K562 (cell line): ENCODE measurements at regions not wholly inside any gene's neighbourhood (a gene's known extent, or its start where the extent isn't known, plus 50 kb on each side); places are given as distances from the start of the nearest gene placed in this dataset.

ENCODE experiments used
- HNRNPL ChIP-seq: fragments of 200-400 bp; formaldehyde crosslinking; IDR thresholded peaks from 2 replicates; pipeline ENCODE4 v1.6.1; 2017; ENCODE audit warnings: low read depth, mild to moderate bottlenecking, low read length
- KDM2B ChIP-seq: fragments of 250-450 bp; sonication (Bioruptor Pico); IDR thresholded peaks from 2 replicates; pipeline ENCODE4 v1.8.0; 2021; ENCODE audit warnings: mild to moderate bottlenecking, moderate library complexity
- MECOM ChIP-seq: fragments of 250-450 bp; sonication (Bioruptor Pico); IDR thresholded peaks from 2 replicates; pipeline ENCODE4 v1.8.0; 2022; ENCODE audit warnings: inconsistent platforms
- SPI1 ChIP-seq: IDR thresholded peaks from 2 replicates; pipeline ENCODE4 v1.6.1; 2011; ENCODE audit warnings: low read depth, low read length, control low read depth, borderline replicate concordance
- TCFL5 ChIP-seq: fragments of 250-450 bp; sonication (Bioruptor Pico); conservative IDR thresholded peaks from 2 replicates; pipeline ENCODE4 v1.6.1; 2021; ENCODE audit warnings: mild to moderate bottlenecking, moderate library complexity, matching md5 sums
- ZFP36 ChIP-seq: fragments of 150-350 bp; IDR thresholded peaks from 2 replicates; pipeline ENCODE4 v1.6.1; 2018; ENCODE audit warnings: low read length, low read depth; ENCODE audit not compliant: partially characterized antibody
- ZNF431 ChIP-seq: sonication (generic); formaldehyde crosslinking; IDR thresholded peaks from 2 replicates; pipeline ENCODE4 v1.8.0; 2022; ENCODE audit warnings: mild to moderate bottlenecking, missing genetic modification reagents
- ZNF609 ChIP-seq: sonication (generic); formaldehyde crosslinking; IDR thresholded peaks from 2 replicates; pipeline ENCODE4 v1.8.1; 2023; ENCODE audit warnings: missing genetic modification reagents, mild to moderate bottlenecking, borderline replicate concordance
- TF ChIP-seq, protein P1 (sequence below): fragments of 250-450 bp; sonication (Bioruptor Pico); IDR thresholded peaks from 2 replicates; pipeline ENCODE4 v1.4.0; 2020; ENCODE audit warnings: mild to moderate bottlenecking, moderate library complexity
- TF ChIP-seq, protein P2 (sequence below), 2 experiments: IDR thresholded peaks; 2 replicates each; pipeline ENCODE4 v1.6.1; 2011; ENCODE audit warnings: borderline replicate concordance in 1 of 2, control low read depth in 1 of 2, low read depth in 1 of 2, low read length in 1 of 2, mild to moderate bottlenecking in 1 of 2, mixed read lengths in 1 of 2, moderate library complexity in 1 of 2; ENCODE audit not compliant: insufficient read depth in 1 of 2, insufficient read length in 1 of 2, poor library complexity in 1 of 2, severe bottlenecking in 1 of 2; ENCODE audit errors: extremely low read depth in 1 of 2

DNA sequence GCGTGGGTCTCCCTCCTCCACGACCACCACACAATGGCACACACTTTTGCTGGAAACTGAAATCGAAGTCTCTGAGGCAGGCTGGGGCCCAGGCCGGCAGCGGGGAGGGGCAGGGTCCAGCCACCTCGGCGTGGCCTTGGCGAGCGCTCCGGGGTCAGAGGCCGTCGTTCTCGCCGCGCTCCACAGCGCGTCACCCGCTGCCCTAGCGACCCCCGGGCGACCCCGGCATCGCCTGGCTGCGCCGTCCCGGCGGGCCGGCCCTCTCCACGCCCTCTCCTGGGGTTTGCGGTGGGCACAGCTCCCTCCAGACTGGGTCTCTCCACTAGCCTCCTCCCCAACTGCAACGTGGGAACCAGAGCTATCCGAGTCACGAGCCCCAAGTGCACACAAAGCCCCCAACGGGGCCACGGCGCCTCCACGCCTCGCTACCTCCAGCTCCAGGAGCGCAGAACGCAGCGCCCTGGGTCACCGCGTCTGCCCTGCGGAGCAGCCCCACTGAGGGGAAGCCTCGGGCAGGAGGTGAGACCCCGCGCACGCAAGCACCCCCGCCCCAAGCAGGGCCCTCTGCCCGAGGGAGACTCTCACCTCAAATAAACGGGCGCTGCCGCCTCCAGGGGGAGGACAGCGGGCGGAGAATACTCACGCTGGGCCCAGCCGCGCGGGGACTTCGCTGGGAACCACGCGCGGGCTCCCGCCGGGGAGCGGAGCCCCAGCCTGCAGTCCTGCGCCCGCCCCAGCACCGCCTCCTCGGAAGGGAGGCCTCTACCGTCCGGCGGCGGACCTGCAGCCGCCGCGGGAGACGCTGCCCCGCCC is 134.0 kb upstream of the BARHL2 start (continued):
- TF ChIP-seq KDM2B (CRISPR knock-in tag) (no peak), HNRNPL (no peak), MECOM (CRISPR knock-in tag) (no peak), TCFL5 (CRISPR knock-in tag) (no peak), SPI1 (no peak), ZNF609 (CRISPR knock-in tag) (no peak), ZNF431 (0 out of 2 replicates have a peak, but pooled peaks have one; percentile 47), ZFP36 (no peak)
- TF ChIP-seq, protein P1, sequence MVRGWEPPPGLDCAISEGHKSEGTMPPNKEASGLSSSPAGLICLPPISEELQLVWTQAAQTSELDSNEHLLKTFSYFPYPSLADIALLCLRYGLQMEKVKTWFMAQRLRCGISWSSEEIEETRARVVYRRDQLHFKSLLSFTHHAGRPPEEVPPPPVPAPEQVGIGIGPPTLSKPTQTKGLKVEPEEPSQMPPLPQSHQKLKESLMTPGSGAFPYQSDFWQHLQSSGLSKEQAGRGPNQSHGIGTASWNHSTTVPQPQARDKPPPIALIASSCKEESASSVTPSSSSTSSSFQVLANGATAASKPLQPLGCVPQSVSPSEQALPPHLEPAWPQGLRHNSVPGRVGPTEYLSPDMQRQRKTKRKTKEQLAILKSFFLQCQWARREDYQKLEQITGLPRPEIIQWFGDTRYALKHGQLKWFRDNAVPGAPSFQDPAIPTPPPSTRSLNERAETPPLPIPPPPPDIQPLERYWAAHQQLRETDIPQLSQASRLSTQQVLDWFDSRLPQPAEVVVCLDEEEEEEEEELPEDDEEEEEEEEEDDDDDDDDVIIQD (CRISPR knock-in tag): no peak
- TF ChIP-seq, protein P2, sequence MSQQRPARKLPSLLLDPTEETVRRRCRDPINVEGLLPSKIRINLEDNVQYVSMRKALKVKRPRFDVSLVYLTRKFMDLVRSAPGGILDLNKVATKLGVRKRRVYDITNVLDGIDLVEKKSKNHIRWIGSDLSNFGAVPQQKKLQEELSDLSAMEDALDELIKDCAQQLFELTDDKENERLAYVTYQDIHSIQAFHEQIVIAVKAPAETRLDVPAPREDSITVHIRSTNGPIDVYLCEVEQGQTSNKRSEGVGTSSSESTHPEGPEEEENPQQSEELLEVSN (IDR thresholded peaks at IDR 0.05; ENCODE audit: borderline replicate concordance in 1 of 2, extremely low read depth in 1 of 2, insufficient read depth in 1 of 2, insufficient read length in 1 of 2, low read depth in 1 of 2, low read length in 1 of 2, poor library complexity in 1 of 2, severe bottlenecking in 1 of 2): peak; percentile 81 to 93
- TF ChIP-seq, all 486 proteins: peak for 87
